ENCODE measurements at regions not wholly inside any gene's neighbourhood (a gene's known extent, or its start where the extent isn't known, plus 50 kb on each side); places are given as distances from the start of the nearest gene placed in this dataset.

DNA sequence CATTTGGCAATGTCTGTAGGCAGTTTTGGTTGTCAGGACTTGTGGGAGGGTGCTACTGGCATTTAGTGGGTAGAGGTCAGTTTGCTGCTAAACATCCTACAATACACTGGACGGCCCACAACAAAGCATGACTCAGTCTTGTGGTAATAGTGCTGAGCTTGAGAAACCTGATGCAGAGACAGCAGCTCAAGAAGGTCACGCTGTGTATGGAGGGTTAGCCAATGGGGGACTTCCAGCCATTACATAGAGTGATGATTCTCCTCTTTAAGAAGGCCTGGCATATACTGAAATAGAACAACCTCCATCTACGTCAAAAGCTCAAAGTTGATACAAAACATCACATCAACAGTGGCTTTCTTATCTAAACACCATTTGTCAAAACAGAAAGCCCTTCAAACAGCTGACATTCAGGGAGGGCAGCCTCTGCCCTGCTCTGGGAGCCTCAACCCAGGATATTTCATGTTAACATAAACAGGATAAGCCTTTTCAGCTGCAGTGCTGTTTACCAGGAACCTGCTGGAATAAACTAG is 143.0 kb downstream of the GPBP1 start:
- no peak overlapping the region for H3K27ac ChIP-seq (replicated peaks)
- DNase-seq (ENCODE audit: low read depth in 1 of 2, low spot score in 1 of 2): no peak
- TF ChIP-seq POLR2AphosphoS5 (IDR thresholded peaks at IDR 0.05; ENCODE audit: low read depth) (no peak), SPI1 (IDR thresholded peaks at IDR 0.05; ENCODE audit: borderline replicate concordance, low read depth) (no peak), GABPA (IDR thresholded peaks at IDR 0.05; ENCODE audit: low read depth) (no peak)
- TF ChIP-seq, protein P1, sequence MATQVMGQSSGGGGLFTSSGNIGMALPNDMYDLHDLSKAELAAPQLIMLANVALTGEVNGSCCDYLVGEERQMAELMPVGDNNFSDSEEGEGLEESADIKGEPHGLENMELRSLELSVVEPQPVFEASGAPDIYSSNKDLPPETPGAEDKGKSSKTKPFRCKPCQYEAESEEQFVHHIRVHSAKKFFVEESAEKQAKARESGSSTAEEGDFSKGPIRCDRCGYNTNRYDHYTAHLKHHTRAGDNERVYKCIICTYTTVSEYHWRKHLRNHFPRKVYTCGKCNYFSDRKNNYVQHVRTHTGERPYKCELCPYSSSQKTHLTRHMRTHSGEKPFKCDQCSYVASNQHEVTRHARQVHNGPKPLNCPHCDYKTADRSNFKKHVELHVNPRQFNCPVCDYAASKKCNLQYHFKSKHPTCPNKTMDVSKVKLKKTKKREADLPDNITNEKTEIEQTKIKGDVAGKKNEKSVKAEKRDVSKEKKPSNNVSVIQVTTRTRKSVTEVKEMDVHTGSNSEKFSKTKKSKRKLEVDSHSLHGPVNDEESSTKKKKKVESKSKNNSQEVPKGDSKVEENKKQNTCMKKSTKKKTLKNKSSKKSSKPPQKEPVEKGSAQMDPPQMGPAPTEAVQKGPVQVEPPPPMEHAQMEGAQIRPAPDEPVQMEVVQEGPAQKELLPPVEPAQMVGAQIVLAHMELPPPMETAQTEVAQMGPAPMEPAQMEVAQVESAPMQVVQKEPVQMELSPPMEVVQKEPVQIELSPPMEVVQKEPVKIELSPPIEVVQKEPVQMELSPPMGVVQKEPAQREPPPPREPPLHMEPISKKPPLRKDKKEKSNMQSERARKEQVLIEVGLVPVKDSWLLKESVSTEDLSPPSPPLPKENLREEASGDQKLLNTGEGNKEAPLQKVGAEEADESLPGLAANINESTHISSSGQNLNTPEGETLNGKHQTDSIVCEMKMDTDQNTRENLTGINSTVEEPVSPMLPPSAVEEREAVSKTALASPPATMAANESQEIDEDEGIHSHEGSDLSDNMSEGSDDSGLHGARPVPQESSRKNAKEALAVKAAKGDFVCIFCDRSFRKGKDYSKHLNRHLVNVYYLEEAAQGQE (IDR thresholded peaks at IDR 0.05; ENCODE audit: insufficient replicate concordance, low read depth): no peak
- TF ChIP-seq, protein P2, sequence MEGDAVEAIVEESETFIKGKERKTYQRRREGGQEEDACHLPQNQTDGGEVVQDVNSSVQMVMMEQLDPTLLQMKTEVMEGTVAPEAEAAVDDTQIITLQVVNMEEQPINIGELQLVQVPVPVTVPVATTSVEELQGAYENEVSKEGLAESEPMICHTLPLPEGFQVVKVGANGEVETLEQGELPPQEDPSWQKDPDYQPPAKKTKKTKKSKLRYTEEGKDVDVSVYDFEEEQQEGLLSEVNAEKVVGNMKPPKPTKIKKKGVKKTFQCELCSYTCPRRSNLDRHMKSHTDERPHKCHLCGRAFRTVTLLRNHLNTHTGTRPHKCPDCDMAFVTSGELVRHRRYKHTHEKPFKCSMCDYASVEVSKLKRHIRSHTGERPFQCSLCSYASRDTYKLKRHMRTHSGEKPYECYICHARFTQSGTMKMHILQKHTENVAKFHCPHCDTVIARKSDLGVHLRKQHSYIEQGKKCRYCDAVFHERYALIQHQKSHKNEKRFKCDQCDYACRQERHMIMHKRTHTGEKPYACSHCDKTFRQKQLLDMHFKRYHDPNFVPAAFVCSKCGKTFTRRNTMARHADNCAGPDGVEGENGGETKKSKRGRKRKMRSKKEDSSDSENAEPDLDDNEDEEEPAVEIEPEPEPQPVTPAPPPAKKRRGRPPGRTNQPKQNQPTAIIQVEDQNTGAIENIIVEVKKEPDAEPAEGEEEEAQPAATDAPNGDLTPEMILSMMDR (IDR thresholded peaks at IDR 0.05; ENCODE audit: insufficient read depth, low read length): no peak
- no peaks in the 10 kb centered on the region for H3K27me3 ChIP-seq (ENCODE audit: insufficient read depth, poor library complexity, severe bottlenecking)
- H3K4me3 ChIP-seq (replicated peaks; ENCODE audit: insufficient read depth, low read length): no peak overlapping the region

DNA sequence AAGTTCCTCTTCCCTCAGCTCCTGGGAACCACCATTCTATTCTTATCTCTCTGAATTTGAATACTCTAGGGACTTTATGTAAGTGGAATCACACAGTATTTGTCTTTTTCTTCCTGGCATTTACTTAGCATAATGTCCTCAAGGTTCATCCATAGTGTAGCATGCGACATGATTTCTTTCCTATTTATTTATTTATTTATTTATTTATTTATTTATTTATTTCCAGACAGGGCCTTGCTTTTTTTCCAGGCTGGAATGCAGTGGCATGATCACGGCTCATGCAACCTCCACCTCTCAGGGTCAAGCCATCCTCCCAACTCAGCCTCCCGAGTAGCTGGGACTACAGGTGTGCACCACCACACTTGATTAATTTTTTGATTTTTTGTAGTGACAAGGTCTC is 142.1 kb downstream of the GPBP1 start:
- no peaks in the 10 kb centered on the region for H3K27me3 ChIP-seq (ENCODE audit: insufficient read depth, poor library complexity, severe bottlenecking)
- TF ChIP-seq, protein P2 (IDR thresholded peaks at IDR 0.05; ENCODE audit: insufficient read depth, low read length): no peak
- TF ChIP-seq POLR2AphosphoS5 (IDR thresholded peaks at IDR 0.05; ENCODE audit: low read depth) (no peak), SPI1 (IDR thresholded peaks at IDR 0.05; ENCODE audit: borderline replicate concordance, low read depth) (no peak)
- H3K27ac ChIP-seq (replicated peaks): no peak overlapping the region
- H3K4me3 ChIP-seq (replicated peaks; ENCODE audit: insufficient read depth, low read length): no peak overlapping the region
- no peak for DNase-seq (ENCODE audit: low read depth in 1 of 2, low spot score in 1 of 2)

All from HL-60 (cell line).